ENCODE measurements at regions not wholly inside any gene's neighbourhood (a gene's known extent, or its start where the extent isn't known, plus 50 kb on each side); places are given as distances from the start of the nearest gene placed in this dataset.

DNA sequence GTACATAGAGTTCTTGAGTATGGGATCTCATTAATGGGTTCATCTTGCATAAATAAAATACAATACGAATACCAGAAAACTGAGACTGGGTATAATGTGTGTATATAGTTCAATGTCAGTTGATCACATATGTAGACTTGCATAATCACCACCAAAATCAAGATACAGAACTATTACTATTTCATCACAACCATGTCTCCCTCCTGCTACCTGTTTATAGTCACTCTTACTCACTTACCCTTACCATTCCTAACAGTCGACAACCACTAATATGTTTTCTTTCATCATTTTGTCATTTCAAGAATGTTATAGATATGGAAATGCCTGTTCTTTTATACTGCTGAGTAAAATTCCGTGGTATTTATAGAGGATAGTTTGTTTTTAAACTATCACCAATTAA lies 416.1 kb upstream of the CNTNAP2 start:
- POLR2A ChIA-PET (ENCODE audit: partially characterized antibody) = no interaction called here
- H4K5ac ChIP-seq (ENCODE audit: insufficient read length, low read depth, low read length) = no peak overlapping the region
- no peaks in the 10 kb centered on the region for H3K4me1 ChIP-seq (replicated peaks in 1 of 4; ENCODE audit: control insufficient read depth in 3 of 4, insufficient read depth in 4 of 4, low read length in 3 of 4)
- no peak overlapping the region for H2BK20ac ChIP-seq (ENCODE audit: low read length)
- H3K79me2 ChIP-seq (ENCODE audit: control insufficient read depth in 1 of 2, insufficient read depth in 2 of 2, low read length in 2 of 2) = no peaks in the 10 kb centered on the region
- CTCF ChIA-PET (ENCODE audit: partially characterized antibody) = interaction anchor here (0.5 kb wide), 1 partner anchor 466 kb away, joined by 3 read pairs; no protein-coding TSS in a partner anchor
- H2BK120ac ChIP-seq (replicated peaks; ENCODE audit: low read depth, low read length) = no peak overlapping the region
- no peak for FAIRE-seq
- no peak overlapping the region for H2BK12ac ChIP-seq (ENCODE audit: low read depth, low read length)
- no peak for DNase-seq (ENCODE audit: low read depth in 1 of 2, low spot score in 2 of 2)
- H3K27ac ChIP-seq (ENCODE audit: low read depth, low read length) = no peak overlapping the region
- no peaks in the 10 kb centered on the region; a peak in 1 of 4 replicates for H3K9me3 ChIP-seq (ENCODE audit: insufficient read depth in 2 of 2, low read depth in 1 of 2, low read length in 1 of 2)
- no peak for TF ChIP-seq JUND (IDR thresholded peaks at IDR 0.05; ENCODE audit: low read length)
- TF ChIP-seq EGR1 (IDR thresholded peaks at IDR 0.05; ENCODE audit: borderline replicate concordance, low read depth, low read length) = no peak
- no peak for TF ChIP-seq BCL11A (IDR thresholded peaks at IDR 0.05; ENCODE audit: low read depth in 2 of 2, low read length in 2 of 2)
- no peak for TF ChIP-seq YY1 (IDR thresholded peaks at IDR 0.05; ENCODE audit: low read depth, low read length)
- no peak for TF ChIP-seq KDM4A (IDR thresholded peaks at IDR 0.05; ENCODE audit: low read depth, low read length, severe bottlenecking)
- no peak for TF ChIP-seq KDM5A (IDR thresholded peaks at IDR 0.05; ENCODE audit: low read length)
- TF ChIP-seq GABPA (IDR thresholded peaks at IDR 0.05; ENCODE audit: borderline replicate concordance, insufficient read depth, low read length) = no peak
- no peak for TF ChIP-seq RFX5 (IDR thresholded peaks at IDR 0.05; ENCODE audit: borderline replicate concordance, low read depth, low read length)
- TF ChIP-seq SIRT6 (IDR thresholded peaks at IDR 0.05; ENCODE audit: low read length) = no peak
- TF ChIP-seq BRCA1 (IDR thresholded peaks at IDR 0.05; ENCODE audit: low read depth, low read length) = no peak
- no peak for TF ChIP-seq GTF2F1 (IDR thresholded peaks at IDR 0.05; ENCODE audit: borderline replicate concordance, low read depth, low read length)
- TF ChIP-seq CHD1 (IDR thresholded peaks at IDR 0.05; ENCODE audit: low read depth, low read length) = no peak
- no peak overlapping the region for H3K14ac ChIP-seq (ENCODE audit: insufficient read length)
- H3K4me3 ChIP-seq (ENCODE audit: extremely low read depth in 1 of 4, insufficient read depth in 2 of 4, low read depth in 3 of 4, low read length in 4 of 4) = no peak overlapping the region
- H2BK15ac ChIP-seq (ENCODE audit: low read length) = no peak overlapping the region
- H4K91ac ChIP-seq (replicated peaks; ENCODE audit: insufficient read length, low read length) = no peak overlapping the region
- no peaks in the 10 kb centered on the region for H3K27me3 ChIP-seq (replicated peaks in 1 of 4; ENCODE audit: control insufficient read depth in 3 of 4, extremely low read depth in 1 of 4, insufficient read depth in 3 of 4, low read length in 3 of 4)
- H3K79me1 ChIP-seq (ENCODE audit: low read depth, low read length) = no peaks in the 10 kb centered on the region
- H2AFZ ChIP-seq (ENCODE audit: low read length) = no peak overlapping the region
- H4K20me1 ChIP-seq (replicated peaks in 1 of 2; ENCODE audit: control insufficient read depth in 1 of 2, insufficient read depth in 2 of 2, low read length in 2 of 2) = no peaks in the 10 kb centered on the region
- H3K23me2 ChIP-seq (ENCODE audit: low read depth, low read length) = no peaks in the 10 kb centered on the region
- 91% methylated on average over 3 of the region's 3 CpGs; no CpG with 5 or more reads in 1 of the 2 experiments for WGBS, 2 experiments (ENCODE audit: extremely low coverage in 1 of 2, insufficient coverage in 1 of 2, insufficient read length in 1 of 2, insufficient replicate concordance in 2 of 2, low coverage in 1 of 2, low lambda C conversion rate in 2 of 2, missing lambda C conversion rate in 1 of 2)
- H3K56ac ChIP-seq (replicated peaks; ENCODE audit: insufficient read length, low read depth, low read length) = no peak overlapping the region
- H2AK5ac ChIP-seq (ENCODE audit: low read depth, low read length) = no peak overlapping the region
- no peak overlapping the region for H3K23ac ChIP-seq (ENCODE audit: insufficient read length)
- no peak overlapping the region for H3K4me2 ChIP-seq (ENCODE audit: insufficient read depth in 1 of 2, low read depth in 2 of 2, low read length in 2 of 2)
- H2BK5ac ChIP-seq (ENCODE audit: low read depth, low read length) = no peak overlapping the region
- no peak overlapping the region for H3K4ac ChIP-seq (replicated peaks; ENCODE audit: insufficient read length, low read depth, low read length)
- no peaks in the 10 kb centered on the region; a peak in 1 of 8 replicates for H3K36me3 ChIP-seq (ENCODE audit: control insufficient read depth in 2 of 4, insufficient read depth in 4 of 4, low read length in 3 of 4)
- H3K9ac ChIP-seq (replicated peaks in 1 of 4; ENCODE audit: extremely low read depth in 1 of 4, low read depth in 3 of 4, low read length in 3 of 4) = no peak overlapping the region
- no peak overlapping the region for H3K18ac ChIP-seq (ENCODE audit: extremely low read depth, low read length)
- H4K8ac ChIP-seq (ENCODE audit: extremely low read depth, insufficient read depth, low read length) = no peak overlapping the region
